Peyer's patch (tissue), 4 donors: ENCODE measurements at regions not wholly inside any gene's neighbourhood (a gene's known extent, or its start where the extent isn't known, plus 50 kb on each side); places are given as distances from the start of the nearest gene placed in this dataset.

Source experiments
- DNase-seq, 3 donors: peaks; one replicate each; pipeline ENCODE4 v3.0.0-alpha.2; 2017 to 2019
- H3K27ac ChIP-seq, 4 donors: fragments of 200-600 bp; sonication (generic); one replicate each; pipeline ENCODE4 v1.5.1; 2016 to 2019
- H3K27me3 ChIP-seq, 2 donors: fragments of 200-600 bp; sonication (generic); one replicate each; pipeline ENCODE4 v1.5.1; 2019
- H3K36me3 ChIP-seq, 3 donors: fragments of 200-600 bp; sonication (generic); one replicate each; pipeline ENCODE4 v1.5.1; 2016 to 2019
- H3K4me1 ChIP-seq, 4 donors: fragments of 200-600 bp; sonication (generic); one replicate each; pipeline ENCODE4 v1.5.1; 2016 to 2019
- H3K4me3 ChIP-seq, 4 donors: fragments of 200-600 bp; sonication (generic); 1 replicate in 3 of 4; 2 replicates in 1 of 4; pipeline ENCODE4 v1.5.1; 2016 to 2019; ENCODE audit warnings: mild to moderate bottlenecking in 1 of 4
- H3K9me3 ChIP-seq, 4 donors: fragments of 200-600 bp; sonication (generic); one replicate each; pipeline ENCODE4 v1.5.1; 2016 to 2019; ENCODE audit warnings: mild to moderate bottlenecking in 1 of 4
- POLR2A ChIP-seq, 2 donors: fragments of 450-650 bp; IDR thresholded peaks; one replicate each; pipeline ENCODE4 v1.5.1; 2017; ENCODE audit warnings: antibody characterized with exemption in 2 of 2, mild to moderate bottlenecking in 2 of 2, moderate library complexity in 2 of 2
- TF ChIP-seq, protein P1 (sequence below), 6 experiments: fragments of 450-650 bp in 4 of 6; fragments of 200-600 bp in 2 of 6; sonication (generic) in 1 of 6; IDR thresholded peaks; one replicate each; pipeline ENCODE4 v1.5.1; 2017 to 2019; ENCODE audit warnings: antibody characterized with exemption in 6 of 6, mild to moderate bottlenecking in 3 of 6, moderate library complexity in 1 of 6

- no peak for DNase-seq
- H3K4me1 ChIP-seq, result no peaks in the 10 kb centered on the region
- no peaks in the 10 kb centered on the region for H3K27me3 ChIP-seq
- no peak overlapping the region for H3K27ac ChIP-seq
- no peaks in the 10 kb centered on the region for H3K36me3 ChIP-seq
- H3K9me3 ChIP-seq, result no peaks in the 10 kb centered on the region
- H3K4me3 ChIP-seq, result no peak overlapping the region
- no peak for TF ChIP-seq POLR2A (IDR thresholded peaks at IDR 0.05)
- TF ChIP-seq, protein P1, sequence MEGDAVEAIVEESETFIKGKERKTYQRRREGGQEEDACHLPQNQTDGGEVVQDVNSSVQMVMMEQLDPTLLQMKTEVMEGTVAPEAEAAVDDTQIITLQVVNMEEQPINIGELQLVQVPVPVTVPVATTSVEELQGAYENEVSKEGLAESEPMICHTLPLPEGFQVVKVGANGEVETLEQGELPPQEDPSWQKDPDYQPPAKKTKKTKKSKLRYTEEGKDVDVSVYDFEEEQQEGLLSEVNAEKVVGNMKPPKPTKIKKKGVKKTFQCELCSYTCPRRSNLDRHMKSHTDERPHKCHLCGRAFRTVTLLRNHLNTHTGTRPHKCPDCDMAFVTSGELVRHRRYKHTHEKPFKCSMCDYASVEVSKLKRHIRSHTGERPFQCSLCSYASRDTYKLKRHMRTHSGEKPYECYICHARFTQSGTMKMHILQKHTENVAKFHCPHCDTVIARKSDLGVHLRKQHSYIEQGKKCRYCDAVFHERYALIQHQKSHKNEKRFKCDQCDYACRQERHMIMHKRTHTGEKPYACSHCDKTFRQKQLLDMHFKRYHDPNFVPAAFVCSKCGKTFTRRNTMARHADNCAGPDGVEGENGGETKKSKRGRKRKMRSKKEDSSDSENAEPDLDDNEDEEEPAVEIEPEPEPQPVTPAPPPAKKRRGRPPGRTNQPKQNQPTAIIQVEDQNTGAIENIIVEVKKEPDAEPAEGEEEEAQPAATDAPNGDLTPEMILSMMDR (IDR thresholded peaks at IDR 0.05), result no peak
Observed at GRCh38 chr10:62903828-62904227, 87.7 kb upstream of the EGR2 start.

DNA sequence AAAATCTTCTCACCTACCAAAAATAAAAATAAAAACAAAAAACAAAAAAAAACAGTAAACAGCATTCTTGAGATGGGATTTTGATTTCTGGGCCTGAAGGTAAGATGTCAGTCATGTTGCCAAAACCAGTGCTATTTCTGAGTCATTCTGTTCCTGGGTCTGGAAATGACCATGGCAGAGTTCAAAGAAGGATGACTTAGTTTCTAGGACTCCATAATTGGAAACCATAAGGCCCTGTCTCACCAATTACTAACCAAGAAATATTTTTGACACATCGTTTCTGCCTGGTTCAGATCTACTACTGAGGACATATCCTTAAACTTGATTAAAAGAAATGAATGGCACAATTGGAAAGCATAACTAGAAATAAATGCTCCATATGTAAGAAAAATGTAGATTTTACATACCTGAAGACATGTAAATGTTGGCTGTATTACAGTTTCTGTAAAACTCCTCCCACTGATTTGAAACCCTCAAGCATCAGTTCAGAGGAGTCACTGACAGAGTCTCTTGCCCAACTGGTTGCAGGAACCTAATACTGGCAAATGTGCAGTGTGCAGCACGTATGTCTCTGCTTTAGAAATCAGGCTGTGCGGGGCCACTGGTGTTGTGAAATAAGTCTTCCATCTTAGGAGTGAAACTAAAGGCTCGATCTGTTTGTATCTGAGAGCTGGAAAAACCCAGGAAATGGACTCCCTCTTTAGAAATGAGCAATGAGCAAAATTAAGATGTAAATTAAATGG, 84.8 kb upstream of the EGR2 start:
- Histone ChIP-seq H3K27me3 (no peaks in the 10 kb centered on the region), H3K9me3 (no peaks in the 10 kb centered on the region), H3K27ac (no peak overlapping the region), H3K4me3 (no peak overlapping the region), H3K4me1 (no peaks in the 10 kb centered on the region), H3K36me3 (no peaks in the 10 kb centered on the region)
- no peak for DNase-seq
- no peak for TF ChIP-seq POLR2A (IDR thresholded peaks at IDR 0.05)
- TF ChIP-seq, protein P1 (IDR thresholded peaks at IDR 0.05), result no peak

- no peak for DNase-seq
- H3K4me1 ChIP-seq, result no peaks in the 10 kb centered on the region
- no peaks in the 10 kb centered on the region for H3K9me3 ChIP-seq
- H3K27me3 ChIP-seq, result no peaks in the 10 kb centered on the region
- no peak overlapping the region for H3K4me3 ChIP-seq
- H3K27ac ChIP-seq, result no peak overlapping the region
- no peak for TF ChIP-seq POLR2A (IDR thresholded peaks at IDR 0.05)
- TF ChIP-seq, protein P1 (IDR thresholded peaks at IDR 0.05), result no peak
- no peaks in the 10 kb centered on the region for H3K36me3 ChIP-seq
Observed at GRCh38 chr10:62899311-62899710, 83.1 kb upstream of the EGR2 start.

DNA sequence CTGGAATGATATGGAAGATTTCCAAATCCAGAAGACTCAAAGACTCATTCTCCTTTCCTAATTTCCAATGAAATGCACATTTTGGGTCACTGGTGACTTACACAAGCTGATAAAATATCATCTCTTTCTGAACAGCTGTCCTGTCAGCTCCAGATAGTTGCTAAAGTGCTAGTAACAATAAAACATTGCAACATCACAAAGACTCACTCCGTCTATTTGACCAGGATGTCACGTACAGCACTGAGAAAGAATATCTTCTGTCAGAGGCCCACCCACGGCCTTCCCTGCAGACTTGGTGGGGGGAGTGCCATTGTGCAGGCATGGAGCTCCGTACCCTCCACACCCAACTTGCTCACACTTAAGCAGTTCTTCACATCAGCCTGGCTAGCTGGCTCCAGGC, 78.9 kb upstream of the EGR2 start:
- no peak for TF ChIP-seq POLR2A (IDR thresholded peaks at IDR 0.05)
- TF ChIP-seq, protein P1 (IDR thresholded peaks at IDR 0.05), result no peak

GRCh38 chr10:62894156-62894555, 78.0 kb upstream of the EGR2 start:
- H3K9me3 ChIP-seq, result no peaks in the 10 kb centered on the region
- no peak for TF ChIP-seq POLR2A (IDR thresholded peaks at IDR 0.05)
- TF ChIP-seq, protein P1 (IDR thresholded peaks at IDR 0.05), result no peak
- no peak for DNase-seq
- no peak overlapping the region for H3K27ac ChIP-seq
- H3K36me3 ChIP-seq, result no peaks in the 10 kb centered on the region
- no peak overlapping the region for H3K4me3 ChIP-seq
- no peaks in the 10 kb centered on the region for H3K4me1 ChIP-seq
- H3K27me3 ChIP-seq, result no peaks in the 10 kb centered on the region

More for the DNA sequence above, 78.9 kb upstream of the EGR2 start:
- Histone ChIP-seq H3K4me3 (no peak overlapping the region), H3K36me3 (no peaks in the 10 kb centered on the region), H3K27me3 (no peaks in the 10 kb centered on the region), H3K9me3 (no peaks in the 10 kb centered on the region), H3K27ac (no peak overlapping the region), H3K4me1 (no peaks in the 10 kb centered on the region)
- no peak for DNase-seq
